ENCODE measurements at regions not wholly inside any gene's neighbourhood (a gene's known extent, or its start where the extent isn't known, plus 50 kb on each side); places are given as distances from the start of the nearest gene placed in this dataset.

GRCh38 chr3:148367756-148368155 is 329.9 kb upstream of the AGTR1 start:
- no peaks in the 10 kb centered on the region for H3K27me3 ChIP-seq (ENCODE audit: control insufficient read depth in 1 of 2, insufficient read depth in 2 of 2, low read length in 2 of 2)

GRCh38 chr3:148369381-148369780 is 328.3 kb upstream of the AGTR1 start:
- Histone ChIP-seq H3K36me3 (ENCODE audit: insufficient read depth, low read length) (no peaks in the 10 kb centered on the region), H3K4me1 (ENCODE audit: insufficient read depth, low read length) (peaks cover 13% of the 10 kb centered on the region), H3K27me3 (ENCODE audit: control insufficient read depth in 1 of 2, insufficient read depth in 2 of 2, low read length in 2 of 2) (no peaks in the 10 kb centered on the region), H3K4me3 (ENCODE audit: low read depth in 1 of 2, low read length in 2 of 2) (no peak overlapping the region), H3K9me3 (ENCODE audit: low read length) (no peaks in the 10 kb centered on the region), H3K27ac (ENCODE audit: low read depth, low read length) (no peak overlapping the region), H3K9ac (ENCODE audit: low read length) (no peak overlapping the region)

More at GRCh38 chr3:148367756-148368155, 329.9 kb upstream of the AGTR1 start:
- Histone ChIP-seq H3K4me1 (ENCODE audit: insufficient read depth, low read length) (peaks cover 7% of the 10 kb centered on the region), H3K9ac (ENCODE audit: low read length) (no peak overlapping the region), H3K36me3 (ENCODE audit: insufficient read depth, low read length) (no peaks in the 10 kb centered on the region), H3K9me3 (ENCODE audit: low read length) (no peaks in the 10 kb centered on the region), H3K4me3 (ENCODE audit: low read depth in 1 of 2, low read length in 2 of 2) (no peak overlapping the region), H3K27ac (ENCODE audit: low read depth, low read length) (no peak overlapping the region)

- Histone ChIP-seq H3K4me1 (ENCODE audit: insufficient read depth, low read length) (peaks cover 13% of the 10 kb centered on the region), H3K27me3 (ENCODE audit: control insufficient read depth in 1 of 2, insufficient read depth in 2 of 2, low read length in 2 of 2) (no peaks in the 10 kb centered on the region), H3K9ac (ENCODE audit: low read length) (no peak overlapping the region), H3K36me3 (ENCODE audit: insufficient read depth, low read length) (no peaks in the 10 kb centered on the region), H3K9me3 (ENCODE audit: low read length) (no peaks in the 10 kb centered on the region), H3K27ac (ENCODE audit: low read depth, low read length) (no peak overlapping the region), H3K4me3 (ENCODE audit: low read depth in 1 of 2, low read length in 2 of 2) (no peak overlapping the region)
Observed at GRCh38 chr3:148372206-148372875, 325.4 kb upstream of the AGTR1 start.

- Histone ChIP-seq H3K4me3 (ENCODE audit: low read depth in 1 of 2, low read length in 2 of 2) (no peak overlapping the region), H3K27me3 (ENCODE audit: control insufficient read depth in 1 of 2, insufficient read depth in 2 of 2, low read length in 2 of 2) (no peaks in the 10 kb centered on the region), H3K36me3 (ENCODE audit: insufficient read depth, low read length) (no peaks in the 10 kb centered on the region), H3K27ac (ENCODE audit: low read depth, low read length) (no peak overlapping the region), H3K9me3 (ENCODE audit: low read length) (no peaks in the 10 kb centered on the region), H3K4me1 (ENCODE audit: insufficient read depth, low read length) (peaks cover 13% of the 10 kb centered on the region), H3K9ac (ENCODE audit: low read length) (no peak overlapping the region)
Observed at GRCh38 chr3:148373961-148374360, 323.7 kb upstream of the AGTR1 start.

DNA sequence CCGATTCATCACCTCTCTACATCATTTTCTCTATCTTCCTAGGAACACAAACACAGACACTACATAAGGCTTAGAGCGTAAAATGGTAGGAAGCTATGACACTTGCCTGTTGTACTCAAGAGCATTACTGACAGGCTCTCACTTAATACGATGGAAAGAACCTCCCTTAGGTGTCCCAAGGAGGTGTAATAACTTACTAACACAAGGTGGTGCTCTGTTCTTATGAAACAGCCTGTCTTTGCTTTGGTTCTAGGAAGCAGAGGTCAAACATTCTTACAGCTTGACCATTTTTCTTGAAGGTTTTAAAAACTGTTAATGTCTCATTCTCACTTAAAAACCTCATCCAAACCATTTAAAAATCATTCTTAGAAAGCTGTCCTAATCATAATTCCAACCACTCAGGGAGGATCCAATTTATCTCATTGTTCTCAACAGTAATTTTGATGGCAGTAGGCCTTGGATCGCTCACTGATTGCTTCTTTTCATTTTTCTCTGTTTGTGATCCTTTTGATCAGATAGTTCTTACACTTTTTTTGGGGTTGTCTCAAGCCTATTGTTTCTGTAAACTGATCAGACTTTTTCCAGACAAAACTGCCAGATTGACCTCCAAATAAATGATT is 317.8 kb upstream of the AGTR1 start:
- H3K4me3 ChIP-seq (ENCODE audit: low read depth in 1 of 2, low read length in 2 of 2) = no peak overlapping the region
- no peaks in the 10 kb centered on the region for H3K9me3 ChIP-seq (ENCODE audit: low read length)
- H3K4me1 ChIP-seq (ENCODE audit: insufficient read depth, low read length) = no peaks in the 10 kb centered on the region
- no peaks in the 10 kb centered on the region for H3K27me3 ChIP-seq (ENCODE audit: control insufficient read depth in 1 of 2, insufficient read depth in 2 of 2, low read length in 2 of 2)
- no peak overlapping the region for H3K27ac ChIP-seq (ENCODE audit: low read depth, low read length)
- no peaks in the 10 kb centered on the region for H3K36me3 ChIP-seq (ENCODE audit: insufficient read depth, low read length)
- H3K9ac ChIP-seq (ENCODE audit: low read length) = no peak overlapping the region

- no peak overlapping the region for H3K9ac ChIP-seq (ENCODE audit: low read length)
- H3K27ac ChIP-seq (ENCODE audit: low read depth, low read length) = no peak overlapping the region
- no peaks in the 10 kb centered on the region for H3K4me1 ChIP-seq (ENCODE audit: insufficient read depth, low read length)
- H3K4me3 ChIP-seq (ENCODE audit: low read depth in 1 of 2, low read length in 2 of 2) = no peak overlapping the region
- no peaks in the 10 kb centered on the region for H3K36me3 ChIP-seq (ENCODE audit: insufficient read depth, low read length)
- H3K27me3 ChIP-seq (ENCODE audit: control insufficient read depth in 1 of 2, insufficient read depth in 2 of 2, low read length in 2 of 2) = no peaks in the 10 kb centered on the region
- H3K9me3 ChIP-seq (ENCODE audit: low read length) = no peaks in the 10 kb centered on the region
Observed at GRCh38 chr3:148381051-148381450, 316.7 kb upstream of the AGTR1 start.

DNA sequence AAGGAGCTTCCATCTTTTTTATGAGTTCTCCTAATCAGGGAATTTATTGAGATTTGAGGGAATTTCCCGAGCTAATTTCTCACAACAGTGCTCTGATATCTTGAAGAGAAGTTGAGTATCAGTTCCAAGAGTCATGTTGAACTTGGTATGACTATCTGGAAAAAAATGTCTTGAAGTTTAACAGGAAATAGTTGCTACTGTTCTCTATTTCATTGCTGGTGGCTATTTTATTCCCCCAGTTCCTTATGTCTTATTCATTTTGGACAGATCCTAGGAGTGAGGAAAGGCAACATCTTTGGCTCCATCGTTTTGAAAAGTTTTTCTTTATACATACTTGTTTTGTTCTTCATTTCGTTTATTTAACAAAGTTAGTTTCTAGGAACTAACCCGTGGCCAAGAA is 307.8 kb upstream of the AGTR1 start:
- H3K27ac ChIP-seq (ENCODE audit: low read depth, low read length) = no peak overlapping the region
- no peak overlapping the region for H3K9ac ChIP-seq (ENCODE audit: low read length)
- no peaks in the 10 kb centered on the region for H3K4me1 ChIP-seq (ENCODE audit: insufficient read depth, low read length)
- no peak overlapping the region for H3K4me3 ChIP-seq (ENCODE audit: low read depth in 1 of 2, low read length in 2 of 2)
- no peaks in the 10 kb centered on the region for H3K27me3 ChIP-seq (ENCODE audit: control insufficient read depth in 1 of 2, insufficient read depth in 2 of 2, low read length in 2 of 2)
- H3K36me3 ChIP-seq (ENCODE audit: insufficient read depth, low read length) = no peaks in the 10 kb centered on the region
- H3K9me3 ChIP-seq (ENCODE audit: low read length) = no peaks in the 10 kb centered on the region

GRCh38 chr3:148395821-148396220 is 301.9 kb upstream of the AGTR1 start:
- H3K36me3 ChIP-seq (ENCODE audit: insufficient read depth, low read length) = no peaks in the 10 kb centered on the region
- no peaks in the 10 kb centered on the region for H3K9me3 ChIP-seq (ENCODE audit: low read length)
- H3K27ac ChIP-seq (ENCODE audit: low read depth, low read length) = no peak overlapping the region
- no peaks in the 10 kb centered on the region for H3K27me3 ChIP-seq (ENCODE audit: control insufficient read depth in 1 of 2, insufficient read depth in 2 of 2, low read length in 2 of 2)
- no peak overlapping the region for H3K4me3 ChIP-seq (ENCODE audit: low read depth in 1 of 2, low read length in 2 of 2)
- no peak overlapping the region for H3K9ac ChIP-seq (ENCODE audit: low read length)
- no peaks in the 10 kb centered on the region for H3K4me1 ChIP-seq (ENCODE audit: insufficient read depth, low read length)

- Histone ChIP-seq H3K27ac (ENCODE audit: low read depth, low read length) (no peak overlapping the region), H3K4me3 (ENCODE audit: low read depth in 1 of 2, low read length in 2 of 2) (no peak overlapping the region)
Observed at GRCh38 chr3:148400754-148401153, 296.9 kb upstream of the AGTR1 start.

GRCh38 chr3:148408667-148409066 is 289.0 kb upstream of the AGTR1 start:
- H3K27ac ChIP-seq (ENCODE audit: low read depth, low read length) = no peak overlapping the region
- no peak overlapping the region for H3K4me3 ChIP-seq (ENCODE audit: low read depth in 1 of 2, low read length in 2 of 2)
- H3K4me1 ChIP-seq (ENCODE audit: insufficient read depth, low read length) = no peaks in the 10 kb centered on the region
- H3K9ac ChIP-seq (ENCODE audit: low read length) = no peak overlapping the region
- H3K9me3 ChIP-seq (ENCODE audit: low read length) = no peaks in the 10 kb centered on the region
- H3K27me3 ChIP-seq (ENCODE audit: control insufficient read depth in 1 of 2, insufficient read depth in 2 of 2, low read length in 2 of 2) = no peaks in the 10 kb centered on the region
- H3K36me3 ChIP-seq (ENCODE audit: insufficient read depth, low read length) = no peaks in the 10 kb centered on the region

More at GRCh38 chr3:148400754-148401153, 296.9 kb upstream of the AGTR1 start:
- no peaks in the 10 kb centered on the region for H3K4me1 ChIP-seq (ENCODE audit: insufficient read depth, low read length)
- H3K9me3 ChIP-seq (ENCODE audit: low read length) = no peaks in the 10 kb centered on the region
- no peaks in the 10 kb centered on the region for H3K36me3 ChIP-seq (ENCODE audit: insufficient read depth, low read length)
- no peak overlapping the region for H3K9ac ChIP-seq (ENCODE audit: low read length)
- no peaks in the 10 kb centered on the region for H3K27me3 ChIP-seq (ENCODE audit: control insufficient read depth in 1 of 2, insufficient read depth in 2 of 2, low read length in 2 of 2)

DNA sequence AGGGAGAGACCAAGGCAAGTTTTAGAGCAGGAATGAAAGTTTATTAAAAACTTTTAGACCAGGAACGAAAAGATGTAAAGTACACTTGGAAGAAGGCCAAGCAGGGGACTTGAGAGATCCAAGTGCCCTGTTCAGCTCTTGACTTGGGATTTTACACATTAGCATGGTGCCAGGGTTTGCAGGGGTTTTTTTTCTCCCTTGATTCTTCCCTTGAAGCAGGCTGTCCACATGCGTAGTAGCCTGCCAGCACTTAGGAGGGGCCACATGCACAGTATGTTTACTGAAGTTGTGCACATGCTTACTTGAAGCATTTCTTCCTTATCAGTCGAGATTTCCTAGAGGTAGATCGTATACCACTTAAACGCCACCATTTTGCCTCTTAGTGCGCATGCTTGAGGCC is 277.5 kb upstream of the AGTR1 start:
- Histone ChIP-seq H3K27me3 (ENCODE audit: control insufficient read depth in 1 of 2, insufficient read depth in 2 of 2, low read length in 2 of 2) (no peaks in the 10 kb centered on the region), H3K36me3 (ENCODE audit: insufficient read depth, low read length) (no peaks in the 10 kb centered on the region), H3K9ac (ENCODE audit: low read length) (no peak overlapping the region), H3K9me3 (ENCODE audit: low read length) (no peaks in the 10 kb centered on the region), H3K4me1 (ENCODE audit: insufficient read depth, low read length) (no peaks in the 10 kb centered on the region), H3K27ac (ENCODE audit: low read depth, low read length) (no peak overlapping the region), H3K4me3 (ENCODE audit: low read depth in 1 of 2, low read length in 2 of 2) (no peak overlapping the region)
